ENCODE measurements at regions not wholly inside any gene's neighbourhood (a gene's known extent, or its start where the extent isn't known, plus 50 kb on each side); places are given as distances from the start of the nearest gene placed in this dataset.
"Not testable (repeated sequence)": the region's sequence is repeated elsewhere in the genome, so short reads cannot be mapped to it uniquely, and the experiment has no call there.

- TF ChIP-seq CTCF, POLR2A, POLR2AphosphoS5 (IDR thresholded peaks at IDR 0.05): not testable (repeated sequence)
These were observed 77.1 kb upstream of the SIM2 start for GRCh38 chr21:36621794-36622193.
